GM12873 (cell line): ENCODE measurements at regions not wholly inside any gene's neighbourhood (a gene's known extent, or its start where the extent isn't known, plus 50 kb on each side); places are given as distances from the start of the nearest gene placed in this dataset.

Experiments
- TF ChIP-seq, protein P1 (sequence below): IDR thresholded peaks from 2 replicates; pipeline ENCODE4 v1.5.1; 2012; ENCODE audit warnings: low read depth, mild to moderate bottlenecking, moderate library complexity, low read length, control low read depth; ENCODE audit not compliant: insufficient read depth; ENCODE audit errors: missing control alignments

DNA sequence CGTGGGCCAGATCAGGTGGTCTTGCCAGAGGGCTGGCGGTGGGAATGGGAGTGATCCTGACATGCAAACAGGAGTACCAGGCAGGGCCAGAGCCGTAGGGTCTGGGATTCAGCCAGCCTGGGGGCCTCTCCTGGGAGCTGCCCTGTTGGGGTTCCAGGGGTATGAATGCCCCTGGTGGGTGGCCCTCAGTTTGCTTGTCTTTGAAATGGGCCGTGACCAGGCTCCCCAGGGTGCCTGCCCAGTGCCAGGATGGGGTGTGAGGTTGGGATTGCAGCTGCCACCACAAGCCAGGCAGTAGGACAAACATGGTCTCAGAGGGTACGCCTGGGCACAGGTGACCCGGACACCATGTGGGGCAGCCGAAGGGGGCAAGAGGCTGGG is 168.8 kb downstream of the KIF26A start:
- TF ChIP-seq, protein P1, sequence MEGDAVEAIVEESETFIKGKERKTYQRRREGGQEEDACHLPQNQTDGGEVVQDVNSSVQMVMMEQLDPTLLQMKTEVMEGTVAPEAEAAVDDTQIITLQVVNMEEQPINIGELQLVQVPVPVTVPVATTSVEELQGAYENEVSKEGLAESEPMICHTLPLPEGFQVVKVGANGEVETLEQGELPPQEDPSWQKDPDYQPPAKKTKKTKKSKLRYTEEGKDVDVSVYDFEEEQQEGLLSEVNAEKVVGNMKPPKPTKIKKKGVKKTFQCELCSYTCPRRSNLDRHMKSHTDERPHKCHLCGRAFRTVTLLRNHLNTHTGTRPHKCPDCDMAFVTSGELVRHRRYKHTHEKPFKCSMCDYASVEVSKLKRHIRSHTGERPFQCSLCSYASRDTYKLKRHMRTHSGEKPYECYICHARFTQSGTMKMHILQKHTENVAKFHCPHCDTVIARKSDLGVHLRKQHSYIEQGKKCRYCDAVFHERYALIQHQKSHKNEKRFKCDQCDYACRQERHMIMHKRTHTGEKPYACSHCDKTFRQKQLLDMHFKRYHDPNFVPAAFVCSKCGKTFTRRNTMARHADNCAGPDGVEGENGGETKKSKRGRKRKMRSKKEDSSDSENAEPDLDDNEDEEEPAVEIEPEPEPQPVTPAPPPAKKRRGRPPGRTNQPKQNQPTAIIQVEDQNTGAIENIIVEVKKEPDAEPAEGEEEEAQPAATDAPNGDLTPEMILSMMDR = no peak

DNA sequence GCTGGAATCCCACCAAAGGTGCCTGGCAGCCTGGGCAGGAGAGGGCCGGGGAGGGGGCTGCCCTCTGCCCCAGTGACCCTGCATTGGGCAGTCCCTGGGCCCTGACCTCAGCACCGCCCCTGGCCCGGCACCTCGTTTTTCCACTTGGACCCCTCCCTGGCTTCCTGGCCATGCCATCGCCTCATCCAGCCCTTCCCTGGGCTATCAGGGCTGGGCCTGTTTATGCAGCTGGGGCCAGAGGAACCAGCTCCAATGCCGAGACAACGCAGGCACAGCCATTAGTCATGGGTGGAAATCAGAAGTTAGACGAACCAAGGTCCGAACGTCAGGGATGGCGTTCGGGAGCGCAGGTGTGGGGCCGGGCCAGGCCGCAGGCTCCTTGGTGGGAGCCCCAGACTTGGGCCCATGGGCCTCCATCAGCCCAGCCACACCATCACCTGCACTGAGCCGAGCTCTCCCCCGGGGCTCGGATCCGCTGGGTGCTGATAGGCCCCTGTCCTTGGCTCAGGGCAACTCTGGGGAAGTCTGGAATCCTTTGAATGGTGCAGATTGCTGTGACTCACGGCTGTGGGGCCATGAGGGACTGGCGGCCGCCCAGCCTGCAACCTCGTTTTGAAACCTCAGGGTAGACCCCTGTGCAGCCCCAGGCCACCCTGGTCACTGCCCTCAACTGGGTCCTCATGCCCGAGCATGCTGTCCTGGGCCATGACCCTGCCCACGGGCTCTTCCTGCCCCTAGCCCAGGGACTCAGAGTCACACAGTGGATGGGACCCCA is 169.4 kb downstream of the KIF26A start:
- TF ChIP-seq, protein P1 = no peak

GRCh38 chr14:104309657-104310369 is 171.4 kb downstream of the KIF26A start:
- TF ChIP-seq, protein P1 = no peak

DNA sequence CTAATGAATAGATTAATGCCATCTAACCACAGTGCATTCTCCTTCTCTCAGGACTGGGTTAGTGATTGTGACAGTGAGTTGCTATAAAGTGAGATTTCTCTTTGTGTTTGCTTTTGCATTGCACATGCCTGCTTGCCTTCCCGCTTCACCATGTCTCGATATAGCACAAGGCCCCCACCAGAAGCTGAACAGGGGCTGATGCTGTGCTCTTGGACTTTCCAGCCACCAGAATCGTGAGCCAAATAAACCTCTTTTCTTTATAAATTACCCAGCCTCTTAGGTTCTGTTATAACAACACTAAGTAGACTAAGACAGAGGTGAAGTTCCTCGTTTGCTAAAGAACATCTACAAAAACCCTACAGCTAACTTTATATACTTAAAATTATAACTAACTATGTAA is 173.0 kb downstream of the KIF26A start:
- TF ChIP-seq, protein P1 = no peak

DNA sequence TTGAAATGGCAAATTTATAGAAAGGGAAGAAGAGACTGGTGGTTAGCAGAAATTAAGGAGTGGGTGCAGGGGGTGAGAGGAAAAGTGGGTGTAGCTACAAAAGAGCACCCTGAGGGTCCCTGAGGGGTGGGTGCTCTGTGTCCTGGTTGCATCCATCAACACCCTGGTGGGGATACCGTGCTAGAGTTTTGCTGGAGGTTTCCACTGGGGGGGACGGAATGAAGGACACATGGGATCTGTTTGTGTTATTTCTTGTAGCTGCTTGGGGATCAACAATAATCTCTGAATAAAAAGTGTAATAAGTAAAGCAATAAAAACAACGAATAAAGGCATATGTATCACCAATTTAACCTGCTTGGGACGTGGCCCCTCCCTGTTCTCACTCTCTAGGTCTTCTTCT is 175.3 kb downstream of the KIF26A start:
- TF ChIP-seq, protein P1 = no peak

DNA sequence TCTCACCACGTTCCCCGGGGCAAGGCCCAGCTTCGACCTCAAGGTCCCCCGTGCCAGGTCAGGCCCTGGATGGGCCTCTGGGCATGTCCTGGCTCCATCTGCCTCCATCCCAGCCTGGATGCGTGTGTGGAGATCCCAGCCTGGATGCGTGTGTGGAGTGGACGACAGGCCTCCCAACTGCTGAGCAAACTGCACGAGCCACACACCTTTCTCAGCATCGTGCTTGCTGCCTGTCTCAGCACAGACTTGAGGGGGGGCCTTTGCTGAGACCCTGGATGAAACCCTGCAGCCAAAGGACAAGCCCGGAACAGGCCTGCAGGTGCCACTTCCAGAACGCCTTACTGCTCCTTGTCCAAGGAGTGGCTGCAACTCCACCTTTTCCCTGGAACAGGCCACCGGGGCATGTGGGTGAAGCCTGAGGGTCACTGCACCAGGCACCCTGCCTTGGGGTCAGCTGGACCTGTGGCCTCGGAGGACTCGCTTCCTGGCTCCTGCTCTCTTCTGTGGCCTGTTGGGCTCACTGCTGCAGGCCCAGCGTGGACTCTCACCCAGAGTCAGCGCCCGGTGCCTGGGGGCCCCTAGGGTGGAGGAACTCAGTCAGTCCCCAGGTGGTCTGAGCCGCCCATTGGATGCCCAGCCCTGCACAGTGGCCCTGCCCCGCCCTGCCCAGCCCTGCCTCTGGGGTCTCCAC is 176.0 kb downstream of the KIF26A start:
- TF ChIP-seq, protein P1 = no peak

GRCh38 chr14:104315169-104315568 is 176.8 kb downstream of the KIF26A start:
- TF ChIP-seq, protein P1 = no peak
